OCI-LY1 (cell line): ENCODE measurements at regions not wholly inside any gene's neighbourhood (a gene's known extent, or its start where the extent isn't known, plus 50 kb on each side); places are given as distances from the start of the nearest gene placed in this dataset.

Experiments
- H2AFZ ChIP-seq: fragments of 200-600 bp; sonication (generic), shearing (Covaris generic); 2 replicates; pipeline ENCODE4 v1.6.0; 2014; ENCODE audit warnings: antibody characterized with exemption, mild to moderate bottlenecking, low read length
- H3F3A ChIP-seq: fragments of 200-600 bp; sonication (generic), shearing (Covaris generic); 2 replicates; pipeline ENCODE4 v1.6.0; 2014; ENCODE audit warnings: mild to moderate bottlenecking, antibody characterized with exemption, low read length, moderate library complexity; ENCODE audit not compliant: insufficient read depth
- H3K27ac ChIP-seq: fragments of 200-600 bp; sonication (generic); 2 replicates; pipeline ENCODE4 v1.5.1; 2014; ENCODE audit warnings: low read length, mixed run types, mild to moderate bottlenecking, low read depth; ENCODE audit not compliant: poor library complexity, severe bottlenecking
- H3K27me3 ChIP-seq: fragments of 200-600 bp; sonication (generic); 2 replicates; pipeline ENCODE4 v1.6.0; 2014; ENCODE audit warnings: antibody characterized with exemption, mild to moderate bottlenecking, low read length, moderate library complexity; ENCODE audit not compliant: insufficient read depth
- H3K36me3 ChIP-seq: fragments of 200-600 bp; sonication (generic); 2 replicates; pipeline ENCODE4 v1.6.1; 2014; ENCODE audit warnings: mild to moderate bottlenecking, antibody characterized with exemption, low read length, moderate library complexity, mixed read lengths; ENCODE audit not compliant: insufficient read depth
- H3K4me1 ChIP-seq: fragments of 200-600 bp; sonication (generic); 2 replicates; pipeline ENCODE4 v1.5.1; 2014; ENCODE audit warnings: mild to moderate bottlenecking, low read length, moderate library complexity; ENCODE audit not compliant: insufficient read depth, severe bottlenecking
- H3K4me2 ChIP-seq: fragments of 200-600 bp; sonication (generic), shearing (Covaris generic); 2 replicates; pipeline ENCODE4 v1.6.1; 2014; ENCODE audit warnings: low read length
- H3K4me3 ChIP-seq: fragments of 200-600 bp; sonication (generic); 2 replicates; pipeline ENCODE4 v1.5.1; 2014; ENCODE audit warnings: low read length, low read depth, mild to moderate bottlenecking, mixed read lengths; ENCODE audit not compliant: poor library complexity, severe bottlenecking
- H3K79me2 ChIP-seq: fragments of 200-600 bp; shearing (Covaris generic); 2 replicates; pipeline ENCODE4 v1.6.1; 2016; ENCODE audit warnings: mixed run types, low read length, mixed read lengths; ENCODE audit not compliant: insufficient read depth
- H3K9ac ChIP-seq: fragments of 200-600 bp; sonication (generic), shearing (Covaris generic); 2 replicates; pipeline ENCODE4 v1.6.1; 2014; ENCODE audit warnings: mild to moderate bottlenecking, low read length, mixed read lengths
- H3K9me2 ChIP-seq: fragments of 200-600 bp; sonication (generic), shearing (Covaris generic); 2 replicates; pipeline ENCODE4 v1.6.1; 2014; ENCODE audit warnings: low read depth, mild to moderate bottlenecking, low read length, mixed read lengths
- H3K9me3 ChIP-seq: fragments of 200-600 bp; shearing (Covaris generic); 2 replicates; pipeline ENCODE4 v1.6.1; 2014; ENCODE audit warnings: low read length, mixed read lengths
- H4K20me1 ChIP-seq: fragments of 200-600 bp; sonication (generic), shearing (Covaris generic); 2 replicates; pipeline ENCODE4 v1.6.0; 2016; ENCODE audit warnings: mild to moderate bottlenecking, low read length; ENCODE audit not compliant: insufficient read depth
- EZH2 ChIP-seq: fragments of 200-600 bp; sonication (generic), shearing (Covaris generic); IDR thresholded peaks from 2 replicates; pipeline ENCODE4 v1.8.0; 2017; ENCODE audit warnings: borderline replicate concordance, mixed run types, mild to moderate bottlenecking, antibody characterized with exemption, low read length, moderate library complexity, mixed read lengths
- TF ChIP-seq, protein P1 (sequence below): fragments of 200-600 bp; sonication (generic), shearing (Covaris generic); IDR thresholded peaks from 2 replicates; pipeline ENCODE4 v1.5.1; 2017; ENCODE audit warnings: mild to moderate bottlenecking, antibody characterized with exemption, low read length, moderate library complexity, mixed read lengths

DNA sequence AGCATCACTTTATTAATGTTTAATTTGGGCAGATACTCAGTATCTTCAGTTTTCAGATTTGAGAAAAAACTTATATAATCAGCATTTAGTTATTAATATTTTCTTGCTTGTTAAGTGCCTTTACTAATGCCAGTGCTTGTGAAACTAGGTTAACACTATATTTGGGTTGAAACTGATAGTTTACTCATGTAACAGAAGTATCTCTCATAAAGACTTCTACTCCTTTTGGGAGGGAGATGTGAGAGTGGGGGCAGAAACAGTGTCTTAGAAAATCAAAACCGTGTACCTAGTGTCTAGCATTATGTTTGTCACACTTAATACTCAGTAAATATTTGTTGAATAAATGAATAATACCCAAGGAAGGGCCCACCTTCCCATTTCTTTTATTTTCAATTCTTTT is 129.5 kb downstream of the MSTN start:
- H2AFZ ChIP-seq: peak overlapping the region; percentile 55; the same call in 1 of the 2 replicates

DNA sequence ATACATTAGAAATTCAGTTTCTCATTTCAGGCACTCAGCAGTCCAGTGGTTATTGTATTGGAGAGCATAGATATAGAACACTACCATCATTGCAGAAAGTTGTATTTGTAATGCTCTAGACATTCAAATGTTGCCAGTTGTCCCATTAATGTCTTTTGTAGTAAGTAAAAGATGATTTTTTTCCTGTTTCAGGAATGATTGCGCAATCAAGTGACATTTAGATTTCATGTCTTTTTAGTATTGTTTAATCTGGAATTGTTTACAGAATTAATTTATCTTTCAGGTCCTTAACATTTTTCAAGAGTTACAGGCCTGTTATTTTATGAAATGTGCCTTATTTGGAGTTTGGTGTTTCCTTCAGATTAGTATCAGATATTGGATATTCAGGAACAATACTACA is 134.7 kb downstream of the MSTN start:
- Histone ChIP-seq H2AFZ (no peak overlapping the region), H3K36me3 (no peaks in the 10 kb centered on the region), H3K79me2 (no peaks in the 10 kb centered on the region), H3K4me2 (no peak overlapping the region), H3K4me3 (no peak overlapping the region), H3K4me1 (no peaks in the 10 kb centered on the region), H3F3A (no peaks in the 10 kb centered on the region), H3K27ac (no peak overlapping the region), H3K9ac (no peak overlapping the region), H3K9me2 (no peaks in the 10 kb centered on the region), H4K20me1 (no peaks in the 10 kb centered on the region), H3K27me3 (no peaks in the 10 kb centered on the region), H3K9me3 (no peaks in the 10 kb centered on the region)
- TF ChIP-seq, protein P1, sequence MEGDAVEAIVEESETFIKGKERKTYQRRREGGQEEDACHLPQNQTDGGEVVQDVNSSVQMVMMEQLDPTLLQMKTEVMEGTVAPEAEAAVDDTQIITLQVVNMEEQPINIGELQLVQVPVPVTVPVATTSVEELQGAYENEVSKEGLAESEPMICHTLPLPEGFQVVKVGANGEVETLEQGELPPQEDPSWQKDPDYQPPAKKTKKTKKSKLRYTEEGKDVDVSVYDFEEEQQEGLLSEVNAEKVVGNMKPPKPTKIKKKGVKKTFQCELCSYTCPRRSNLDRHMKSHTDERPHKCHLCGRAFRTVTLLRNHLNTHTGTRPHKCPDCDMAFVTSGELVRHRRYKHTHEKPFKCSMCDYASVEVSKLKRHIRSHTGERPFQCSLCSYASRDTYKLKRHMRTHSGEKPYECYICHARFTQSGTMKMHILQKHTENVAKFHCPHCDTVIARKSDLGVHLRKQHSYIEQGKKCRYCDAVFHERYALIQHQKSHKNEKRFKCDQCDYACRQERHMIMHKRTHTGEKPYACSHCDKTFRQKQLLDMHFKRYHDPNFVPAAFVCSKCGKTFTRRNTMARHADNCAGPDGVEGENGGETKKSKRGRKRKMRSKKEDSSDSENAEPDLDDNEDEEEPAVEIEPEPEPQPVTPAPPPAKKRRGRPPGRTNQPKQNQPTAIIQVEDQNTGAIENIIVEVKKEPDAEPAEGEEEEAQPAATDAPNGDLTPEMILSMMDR: no peak
- no peak for TF ChIP-seq EZH2

More for the DNA sequence above, 129.5 kb downstream of the MSTN start:
- Histone ChIP-seq H3K9me2 (no peaks in the 10 kb centered on the region), H3K4me1 (no peaks in the 10 kb centered on the region), H3K79me2 (no peaks in the 10 kb centered on the region), H3K4me2 (no peak overlapping the region), H3K9ac (no peak overlapping the region), H3K27me3 (no peaks in the 10 kb centered on the region), H4K20me1 (no peaks in the 10 kb centered on the region), H3K36me3 (no peaks in the 10 kb centered on the region), H3F3A (no peaks in the 10 kb centered on the region), H3K4me3 (no peak overlapping the region), H3K27ac (no peak overlapping the region), H3K9me3 (no peaks in the 10 kb centered on the region)
- TF ChIP-seq EZH2: no peak
- TF ChIP-seq, protein P1: no peak
